ENCODE measurements at regions not wholly inside any gene's neighbourhood (a gene's known extent, or its start where the extent isn't known, plus 50 kb on each side); places are given as distances from the start of the nearest gene placed in this dataset.
"Not testable (repeated sequence)": the region's sequence is repeated elsewhere in the genome, so short reads cannot be mapped to it uniquely, and the experiment has no call there.

DNA sequence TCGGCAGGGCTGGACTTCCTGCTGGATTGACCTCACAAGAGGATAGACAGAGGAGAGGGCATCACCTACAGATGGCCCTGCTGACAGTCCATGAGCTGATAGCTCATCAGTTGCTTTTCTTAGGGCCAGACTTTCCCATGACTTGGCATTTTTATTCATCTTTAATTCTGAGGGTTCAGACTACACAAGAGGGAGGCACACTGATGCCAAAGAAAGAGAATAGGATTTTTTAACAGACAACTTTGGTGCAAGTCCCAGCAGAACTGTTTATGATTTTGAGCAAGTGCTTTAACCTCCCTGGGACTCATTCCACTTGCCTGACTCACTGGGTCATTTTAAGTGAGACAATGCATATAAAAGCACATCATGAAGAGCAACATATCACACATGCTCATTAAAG lies 299.2 kb downstream of the INSIG2 start:
- DNase-seq (ENCODE audit: low read depth): no peak

DNA sequence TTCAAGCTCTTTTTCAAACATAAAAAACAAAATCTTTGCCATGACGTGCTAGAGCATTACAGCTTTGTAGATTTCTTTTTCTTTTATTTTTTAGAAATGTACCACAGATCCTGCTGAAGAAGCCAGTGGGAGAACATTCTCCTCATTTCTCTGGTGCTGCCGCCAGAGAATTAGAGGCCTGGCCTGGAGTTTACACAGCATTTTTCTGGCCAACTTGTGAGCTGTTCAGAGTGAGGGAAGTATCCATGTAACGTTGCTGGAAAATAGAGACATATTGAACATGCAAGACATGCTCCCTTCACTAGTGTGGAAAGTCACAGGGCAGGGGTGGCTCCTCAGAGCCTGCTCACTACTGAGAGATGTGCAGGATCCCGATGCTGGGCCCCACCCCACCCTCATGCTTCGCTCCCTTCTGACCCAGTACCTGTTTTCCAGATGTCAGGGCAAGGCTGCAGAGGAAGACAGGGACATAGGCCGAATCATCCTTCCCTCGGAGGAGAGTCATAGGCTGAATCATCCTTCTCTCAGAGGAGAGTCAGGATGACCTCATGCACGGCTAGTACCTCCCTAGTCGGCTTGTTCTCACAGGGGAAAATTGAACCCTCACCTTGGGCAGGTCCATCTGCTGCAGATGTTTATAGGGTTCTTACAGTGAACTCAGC lies 298.5 kb downstream of the INSIG2 start:
- no peak for DNase-seq (ENCODE audit: low read depth)

DNA sequence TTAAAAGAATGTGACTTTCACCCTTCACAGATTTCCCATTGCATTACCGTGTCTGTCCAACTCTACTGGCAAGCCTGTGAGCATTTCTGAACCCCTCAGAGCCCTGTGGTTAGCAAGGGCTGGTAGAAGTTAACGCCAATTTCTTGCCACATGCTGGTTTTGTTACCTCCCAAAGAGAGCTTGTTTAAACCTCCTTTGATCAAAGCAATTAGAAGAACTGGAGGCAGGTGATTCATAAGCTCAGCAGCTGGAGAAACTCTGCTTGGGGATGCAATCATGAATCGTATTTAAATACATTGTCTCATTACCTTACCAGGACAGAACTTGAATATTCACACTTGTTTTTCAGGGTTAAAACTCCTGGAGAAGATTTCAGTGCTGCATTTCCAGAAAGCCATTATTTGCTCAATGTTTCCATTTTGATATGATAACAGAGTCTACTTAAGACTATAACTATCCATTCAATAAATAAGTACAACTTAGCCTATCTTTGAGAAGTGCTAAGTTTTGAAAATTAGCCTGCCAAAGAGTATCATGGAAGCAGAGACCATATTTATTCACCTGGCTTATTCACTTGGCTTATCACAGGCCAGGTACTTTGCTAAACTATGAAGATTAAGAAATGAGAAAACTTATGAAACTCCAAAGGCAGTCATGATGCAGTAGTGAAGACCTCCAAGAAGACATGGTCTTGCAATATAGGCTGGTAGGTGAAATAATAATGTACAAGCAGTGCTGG lies 292.8 kb downstream of the INSIG2 start:
- no peak for DNase-seq (ENCODE audit: low read depth)

DNA sequence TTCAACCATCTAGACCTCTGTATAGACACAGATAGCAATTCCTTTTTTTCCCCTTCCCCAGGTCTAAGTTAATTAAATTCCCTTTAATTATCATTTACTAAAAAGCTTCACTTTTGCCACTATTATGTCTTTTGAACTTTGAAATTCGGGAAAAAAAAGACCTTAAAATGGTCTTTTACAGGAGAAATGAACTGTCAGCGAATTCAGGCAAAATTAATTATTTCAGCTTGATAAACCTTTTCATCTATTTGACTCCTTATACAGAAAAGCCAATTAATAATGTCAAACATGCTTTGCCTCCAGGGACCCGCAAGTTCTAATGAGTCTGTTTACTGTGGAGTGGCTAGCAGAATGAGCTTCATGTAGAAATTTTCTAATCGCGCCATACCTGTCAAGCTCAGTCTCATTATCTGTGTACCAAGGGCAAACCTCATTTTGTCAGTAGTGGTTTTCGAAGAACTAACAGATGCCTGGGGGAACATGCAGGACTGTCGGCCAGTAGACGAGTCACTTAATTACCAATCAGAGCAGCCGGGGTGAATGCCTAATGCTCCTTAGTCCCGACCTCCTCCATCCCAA lies 287.7 kb downstream of the INSIG2 start:
- DNase-seq (ENCODE audit: low read depth): no peak

DNA sequence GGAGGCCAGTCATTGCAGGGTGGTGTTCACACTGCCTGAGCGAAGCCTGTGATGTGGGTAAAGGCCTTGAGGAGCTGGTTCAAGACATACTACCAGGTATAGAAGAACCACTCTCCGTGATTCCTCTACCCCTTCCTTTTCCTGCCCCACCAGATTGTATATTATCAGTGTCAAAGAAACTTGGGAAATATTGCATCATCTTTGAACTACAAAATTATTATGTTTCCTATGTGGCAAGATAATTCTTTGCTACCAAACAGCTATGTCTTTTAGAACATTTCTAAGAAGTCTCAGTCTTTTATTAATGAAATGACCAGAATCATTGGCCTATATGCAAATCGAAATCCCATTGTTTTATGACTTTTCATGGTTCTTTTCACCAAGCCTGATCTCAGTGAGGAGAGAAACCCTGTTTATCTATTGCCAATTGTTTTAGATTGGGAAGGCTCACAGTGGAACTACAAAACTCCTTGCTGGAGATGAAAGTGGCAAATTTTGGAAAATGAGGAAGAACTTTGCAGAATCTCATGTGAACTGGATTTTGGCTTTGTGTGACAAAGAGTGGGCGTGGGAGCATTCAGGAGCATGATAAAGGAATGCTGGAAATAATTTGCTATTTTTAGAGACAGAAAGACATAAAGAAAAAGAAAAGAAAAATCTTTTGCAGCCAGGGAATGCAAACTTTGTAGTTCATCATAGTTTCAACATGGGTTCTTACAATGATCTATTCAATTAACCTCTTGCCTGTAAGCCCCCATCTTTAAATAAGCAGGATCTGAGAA lies 286.9 kb downstream of the INSIG2 start:
- no peak for DNase-seq (ENCODE audit: low read depth)

DNA sequence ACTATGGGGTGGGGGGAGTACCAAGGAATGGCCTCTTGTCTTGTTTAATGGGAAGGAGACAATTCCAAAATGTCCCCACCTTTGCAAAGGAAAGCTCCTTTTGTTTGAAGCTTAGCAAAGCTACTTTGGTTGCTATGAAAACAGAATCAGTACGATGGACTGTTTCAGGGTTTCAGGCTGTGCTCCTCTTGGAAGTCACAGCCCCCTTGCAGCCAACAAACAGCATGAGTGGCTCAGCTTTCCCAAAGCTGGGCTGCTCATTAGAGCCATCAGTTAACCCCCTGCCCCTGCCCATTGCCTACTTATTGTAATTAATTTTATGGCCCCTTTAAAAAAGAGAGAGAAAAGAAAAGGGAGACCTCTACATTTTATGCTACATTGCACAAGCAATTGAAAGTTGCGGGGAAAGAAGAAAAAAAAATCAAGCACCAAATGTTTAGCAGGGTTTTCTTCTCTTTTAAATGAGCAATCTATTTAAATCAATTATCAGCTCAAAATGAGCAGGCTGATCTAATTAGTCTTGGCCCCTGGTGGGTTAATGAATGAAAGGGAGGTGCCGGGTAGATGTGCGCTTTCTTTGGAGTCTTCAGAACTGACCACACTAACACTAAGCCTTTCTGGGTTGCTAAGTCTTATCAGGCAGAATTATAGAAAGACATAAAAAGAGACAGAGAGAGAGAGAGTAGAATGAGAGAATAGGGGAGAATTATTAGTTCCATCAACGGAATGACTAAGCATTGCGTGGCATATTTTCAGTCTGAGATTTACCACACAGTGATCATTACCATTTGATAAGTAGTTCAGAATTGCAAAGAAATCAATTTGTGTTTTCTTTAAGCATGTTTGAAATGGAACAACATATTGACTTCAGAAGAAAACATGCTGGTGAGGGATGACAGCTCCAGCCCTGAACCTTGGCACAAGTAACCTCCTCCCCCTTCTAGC lies 284.9 kb downstream of the INSIG2 start:
- no peak for DNase-seq (ENCODE audit: low read depth)

DNA sequence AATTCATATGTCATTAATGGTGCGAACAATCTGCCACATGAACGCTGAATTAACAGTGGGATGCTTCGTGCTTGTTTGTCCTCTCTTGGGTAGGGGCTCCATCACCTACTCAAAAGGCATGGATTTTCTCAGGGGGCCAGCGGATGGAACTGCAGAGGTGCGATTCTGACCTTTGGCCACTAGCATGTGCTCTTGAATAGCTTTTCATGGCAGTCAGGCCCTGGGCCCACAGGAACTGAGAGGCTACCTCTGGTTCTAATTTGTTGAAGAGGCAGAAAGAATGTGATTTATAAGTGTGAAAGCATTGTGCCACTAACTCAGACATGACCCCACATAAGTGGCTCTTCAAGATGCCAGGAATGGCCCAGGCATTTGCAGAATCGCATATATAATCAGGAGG lies 283.2 kb downstream of the INSIG2 start:
- DNase-seq (ENCODE audit: low read depth): no peak

DNA sequence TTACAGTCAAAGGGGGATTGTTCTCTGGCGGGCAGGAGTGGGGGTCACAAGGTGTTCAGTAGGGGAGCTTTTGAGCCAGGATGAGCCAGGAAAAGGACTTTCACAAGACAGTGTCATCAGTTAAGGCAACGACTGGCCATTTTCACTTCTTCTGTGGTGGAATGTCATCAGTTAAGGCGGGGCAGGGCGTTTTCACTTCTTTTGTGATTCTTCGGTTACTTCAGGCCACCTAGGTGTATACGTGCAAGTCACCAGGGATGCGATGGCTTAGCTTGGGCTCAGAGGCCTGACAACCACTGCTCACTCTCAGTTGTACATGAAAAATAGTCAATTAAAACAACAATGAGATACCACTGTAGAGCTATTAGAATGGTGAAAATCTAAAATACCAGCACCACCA lies 281.2 kb downstream of the INSIG2 start:
- DNase-seq (ENCODE audit: low read depth): not testable (repeated sequence)

DNA sequence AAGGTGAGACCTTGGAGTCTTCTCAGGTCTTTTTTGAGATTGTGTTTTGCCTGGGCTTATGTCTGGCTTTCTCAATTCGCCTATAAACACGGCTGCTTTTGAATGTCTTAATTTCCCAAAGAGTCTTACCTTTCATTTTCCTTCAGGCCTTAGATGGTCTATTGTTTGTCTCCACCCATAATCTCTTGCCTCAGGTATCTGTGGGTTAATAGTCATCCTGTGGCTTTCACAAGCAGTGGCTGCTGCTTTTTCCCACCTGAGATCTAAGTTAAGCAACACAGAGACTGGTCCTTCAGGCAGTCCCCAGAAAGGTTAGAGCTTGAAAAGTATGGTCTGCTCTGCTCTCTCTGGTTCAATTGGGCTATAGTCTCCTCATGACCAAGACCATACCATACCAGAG lies 275.3 kb downstream of the INSIG2 start:
- no peak for DNase-seq (ENCODE audit: low read depth)

DNA sequence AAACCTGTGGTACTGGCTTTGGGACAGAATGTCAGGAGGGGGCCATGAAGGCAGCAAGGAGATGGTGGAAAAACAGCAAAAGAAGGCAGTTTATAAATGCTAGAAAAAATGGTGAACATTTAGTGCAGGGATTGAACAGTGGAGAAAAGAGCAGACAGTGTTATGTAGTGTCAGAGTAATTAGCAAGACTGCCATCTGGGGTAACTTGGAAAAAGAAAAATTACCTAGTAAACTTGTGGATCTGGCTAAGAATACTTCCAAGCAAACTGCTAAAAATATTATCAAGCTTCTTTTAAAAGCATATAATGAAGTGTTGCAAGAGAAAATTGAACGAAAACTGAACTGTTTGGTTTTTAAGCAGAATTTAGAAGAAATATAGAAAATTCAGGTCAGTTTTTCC lies 267.8 kb downstream of the INSIG2 start:
- DNase-seq (ENCODE audit: low read depth): no peak

DNA sequence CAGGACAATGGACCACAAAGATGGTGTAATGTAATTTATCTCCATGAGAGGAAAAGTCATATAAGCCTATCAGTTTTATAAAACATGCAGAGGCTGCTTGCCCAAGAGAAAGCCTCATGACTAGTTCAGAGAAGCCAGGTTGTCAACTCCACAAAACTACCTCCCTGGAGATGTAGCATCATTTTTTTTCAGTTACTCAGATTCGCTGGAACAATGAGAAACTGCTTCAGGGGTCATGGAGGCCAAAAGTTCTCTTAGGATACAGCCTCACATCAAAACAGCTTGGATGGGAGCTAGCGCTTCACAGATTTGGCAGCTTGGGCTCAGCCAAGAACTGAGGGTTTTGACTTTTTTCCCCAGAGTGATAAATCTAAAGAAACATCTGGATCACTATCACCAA lies 263.5 kb downstream of the INSIG2 start:
- no peak for DNase-seq (ENCODE audit: low read depth)

DNA sequence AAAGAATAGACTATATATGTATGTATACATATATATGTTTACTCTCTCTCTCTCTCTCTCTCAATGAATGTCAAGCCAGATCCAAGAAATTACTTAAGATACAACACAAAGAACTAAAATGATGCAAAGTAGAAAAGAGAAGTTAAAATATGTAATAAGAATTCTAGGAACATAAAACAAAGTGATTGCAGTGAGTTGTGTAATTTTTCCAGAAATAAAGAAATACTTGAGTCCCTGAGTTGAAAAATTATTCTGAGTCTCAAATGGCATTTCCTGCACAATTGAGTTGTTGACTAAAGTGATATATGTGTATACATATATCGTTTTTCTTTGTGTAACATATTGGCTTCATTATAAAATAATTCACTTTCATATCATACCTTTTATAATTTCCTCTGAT lies 262.4 kb downstream of the INSIG2 start:
- DNase-seq (ENCODE audit: low read depth): no peak

DNA sequence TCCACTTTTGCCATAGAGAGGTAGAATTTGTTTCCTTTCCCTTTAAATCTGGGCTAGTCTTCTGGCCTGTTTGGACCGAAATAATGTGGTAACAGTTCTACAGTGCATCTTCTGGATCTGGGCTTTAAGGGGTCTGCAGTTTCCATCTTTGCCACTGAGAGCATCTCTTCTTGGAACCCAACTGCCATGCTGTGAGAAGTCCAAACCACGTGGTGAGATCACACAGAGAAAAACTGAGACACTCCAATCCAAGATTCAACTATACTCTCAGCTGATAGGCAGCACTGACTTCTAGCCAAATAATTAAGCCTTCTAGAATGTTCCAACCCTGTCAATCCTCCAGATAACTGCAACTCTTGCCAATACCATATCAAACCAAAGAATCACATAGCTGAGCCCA lies 261.1 kb downstream of the INSIG2 start:
- DNase-seq (ENCODE audit: low read depth): no peak

DNA sequence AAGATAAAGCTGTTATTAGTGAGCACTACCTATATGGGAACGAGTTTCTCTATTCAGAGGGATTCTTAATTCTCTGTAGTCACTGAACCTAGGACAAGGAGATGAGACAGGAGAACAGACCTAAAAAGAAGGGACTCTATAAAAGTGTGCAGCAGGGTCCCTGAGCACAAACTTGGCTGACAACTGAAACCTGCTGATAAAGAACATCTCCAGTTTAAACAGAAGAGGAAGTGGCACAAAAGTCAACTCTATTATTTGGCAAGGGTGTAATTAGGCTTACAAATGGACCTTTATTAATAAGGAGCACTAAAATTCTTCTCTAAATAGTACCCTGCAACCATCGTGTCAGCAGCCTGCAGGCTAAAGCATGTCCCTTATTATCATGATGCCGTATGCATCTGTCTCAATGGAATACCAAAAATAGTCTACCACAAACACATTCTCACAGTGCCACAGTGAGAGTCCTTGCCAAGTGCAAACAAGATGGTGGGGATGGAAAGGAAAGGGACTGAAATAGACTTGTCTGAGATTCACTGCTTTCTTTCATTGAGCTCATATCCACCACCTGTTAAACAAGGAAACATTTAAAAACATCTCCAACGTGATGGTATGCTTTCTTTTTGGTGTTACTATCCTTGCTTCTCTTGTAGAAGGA lies 260.2 kb downstream of the INSIG2 start:
- DNase-seq (ENCODE audit: low read depth): no peak

DNA sequence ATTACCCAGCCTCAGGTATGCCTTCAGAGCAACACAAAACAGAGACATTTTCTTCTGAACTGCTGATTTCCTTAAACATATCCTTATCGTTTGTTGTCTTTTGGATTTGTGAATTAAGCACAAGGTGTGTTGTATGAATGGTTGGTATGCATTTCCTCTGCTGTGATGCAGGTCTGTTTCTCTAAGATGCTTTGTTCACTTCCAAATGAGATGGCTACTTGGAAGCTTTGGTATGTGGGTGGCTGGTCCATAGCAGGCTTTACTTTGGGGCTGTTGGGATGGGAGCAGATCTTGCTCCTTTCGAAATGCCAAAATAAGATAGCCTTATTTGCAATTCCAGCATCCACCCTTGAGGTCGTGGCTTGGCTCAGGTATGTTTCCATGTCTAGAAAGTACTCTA lies 257.2 kb downstream of the INSIG2 start:
- no peak for DNase-seq (ENCODE audit: low read depth)

DNA sequence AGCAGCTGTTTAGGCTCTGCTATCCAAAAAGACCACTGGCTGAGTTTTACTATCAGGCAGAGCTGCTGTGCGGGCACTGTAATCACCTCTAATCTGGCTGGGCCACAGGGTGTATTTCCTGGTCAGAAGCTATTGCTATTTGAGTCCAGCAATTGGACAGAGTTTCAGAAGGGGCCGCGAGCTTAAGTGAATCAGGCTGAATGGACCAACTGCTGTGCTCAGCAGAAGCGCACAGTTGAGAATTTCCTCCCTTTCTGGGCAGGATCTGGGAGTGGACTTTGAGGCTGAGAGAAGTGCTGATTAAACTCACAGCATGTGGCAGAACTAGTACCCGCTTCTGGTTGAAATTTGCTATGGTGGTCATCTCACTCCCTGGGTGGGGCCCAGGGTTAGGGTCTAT lies 251.8 kb downstream of the INSIG2 start:
- DNase-seq (ENCODE audit: low read depth): no peak

DNA sequence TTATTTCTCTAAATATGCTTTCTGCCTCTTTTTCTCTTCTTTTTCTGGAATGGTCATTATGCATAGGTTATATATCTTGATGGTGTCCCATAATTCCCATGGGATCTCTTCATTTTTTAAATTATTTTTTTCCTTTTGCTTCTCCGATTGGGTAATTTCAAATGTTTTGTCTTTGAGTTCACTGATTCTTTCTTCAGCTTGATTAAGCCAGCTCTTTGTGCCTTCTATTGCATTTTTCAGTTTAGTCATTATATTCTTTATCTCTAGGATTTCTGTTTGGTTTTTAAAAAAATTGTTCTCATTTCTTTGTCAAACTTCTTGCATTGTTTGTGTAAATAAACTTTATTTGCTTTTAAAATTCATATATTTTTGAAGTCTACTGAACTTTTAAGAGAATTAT lies 251.1 kb downstream of the INSIG2 start:
- no peak for DNase-seq (ENCODE audit: low read depth)

DNA sequence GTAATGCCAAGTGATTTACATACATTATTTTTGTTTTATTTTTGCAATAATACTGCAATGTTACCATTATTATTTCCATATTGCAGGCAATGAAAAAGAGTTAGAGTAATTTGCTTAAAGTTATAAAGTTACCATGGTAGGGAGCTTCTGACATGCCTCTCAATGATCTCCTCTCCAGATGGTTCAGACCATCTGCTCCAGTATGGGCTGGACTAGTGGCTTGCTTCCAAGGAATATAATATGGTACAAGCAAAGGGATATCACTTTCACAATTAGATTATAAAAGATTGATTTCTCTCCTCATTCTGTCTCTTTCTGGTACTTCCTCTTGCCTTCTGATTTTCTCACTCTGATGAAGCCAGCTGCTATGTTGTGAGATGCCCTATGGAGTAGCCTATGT lies 245.4 kb downstream of the INSIG2 start:
- no peak for DNase-seq (ENCODE audit: low read depth)

DNA sequence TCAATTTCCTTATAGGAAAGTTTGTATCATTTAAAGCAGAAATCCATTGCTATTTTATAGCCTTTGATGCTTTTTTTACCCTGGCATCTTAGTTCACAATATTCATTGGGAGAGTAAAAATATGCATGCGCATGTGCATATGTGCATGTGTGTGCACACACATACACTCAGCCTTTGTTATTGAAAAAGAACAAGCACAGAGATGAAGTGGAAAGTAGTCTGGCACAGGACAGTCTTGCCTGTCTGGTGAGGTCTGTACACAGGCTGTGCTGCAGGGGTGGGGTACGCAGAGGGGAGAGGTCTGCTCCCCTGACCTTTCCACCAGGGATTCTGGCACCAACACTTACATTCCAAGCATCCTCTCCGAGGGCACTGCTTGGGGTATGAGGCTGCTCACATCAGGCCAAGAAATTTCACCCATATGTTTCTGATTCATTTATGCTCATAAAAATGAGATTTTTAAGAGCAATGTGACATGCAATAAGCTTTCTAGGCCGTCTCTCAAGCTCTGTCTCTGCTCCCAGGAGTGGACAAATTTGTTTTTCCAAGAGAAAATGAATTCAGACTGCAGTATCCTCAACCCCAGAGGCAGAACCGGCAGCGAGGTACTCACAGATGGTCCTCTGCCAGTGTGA lies 237.2 kb downstream of the INSIG2 start:
- DNase-seq (ENCODE audit: low read depth): no peak

DNA sequence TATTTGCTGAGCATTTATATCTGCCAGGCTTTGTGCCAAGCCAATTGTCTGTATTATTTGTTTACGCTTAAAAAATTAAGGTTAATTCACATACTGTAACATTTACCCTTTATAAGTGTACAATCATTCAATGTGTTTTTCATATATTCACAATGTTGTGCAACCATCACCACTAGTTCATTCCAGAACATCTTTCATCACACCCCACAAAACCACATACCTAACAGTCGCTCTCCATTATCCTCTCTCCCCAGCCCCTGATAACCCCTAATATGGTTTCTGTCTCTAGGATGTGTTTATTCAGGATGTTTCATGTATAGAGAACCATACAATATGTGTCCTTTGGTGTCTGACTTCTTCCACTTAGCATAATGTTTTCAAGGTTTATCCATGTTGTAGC lies 234.1 kb downstream of the INSIG2 start:
- no peak for DNase-seq (ENCODE audit: low read depth)

Data from stimulated activated CD8-positive, alpha-beta memory T cell treated with anti-CD3 and anti-CD28 coated beads, Interleukin-4, amount 100 ng/mL, for 24 hours (primary cell).